Vagina (tissue), 2 donors: ENCODE measurements at regions not wholly inside any gene's neighbourhood (a gene's known extent, or its start where the extent isn't known, plus 50 kb on each side); places are given as distances from the start of the nearest gene placed in this dataset.

Source experiments
- DNase-seq, 2 donors: peaks; one replicate each; pipeline ENCODE4 v3.0.0-alpha.2; 2017; ENCODE audit errors: extremely low spot score in 2 of 2
- H3K27ac ChIP-seq: fragments of 200-600 bp; sonication (generic); one replicate; pipeline ENCODE4 v1.5.1; 2019
- H3K27me3 ChIP-seq: fragments of 200-600 bp; sonication (generic); one replicate; pipeline ENCODE4 v1.5.1; 2019
- H3K36me3 ChIP-seq, 2 donors: fragments of 200-600 bp; sonication (generic); one replicate each; pipeline ENCODE4 v1.5.1; 2017 to 2019
- H3K4me1 ChIP-seq: fragments of 200-600 bp; sonication (generic); one replicate; pipeline ENCODE4 v1.5.1; 2019
- H3K4me3 ChIP-seq, 2 donors: fragments of 200-600 bp; sonication (generic); 1 replicate in 1 of 2; 2 replicates in 1 of 2; pipeline ENCODE4 v1.5.1; 2016 to 2019
- H3K9me3 ChIP-seq: fragments of 200-600 bp; sonication (generic); one replicate; pipeline ENCODE4 v1.5.1; 2019
- POLR2A ChIP-seq, 2 donors: fragments of 450-650 bp; IDR thresholded peaks; one replicate each; pipeline ENCODE4 v1.6.1; 2017; ENCODE audit warnings: antibody characterized with exemption in 2 of 2, mild to moderate bottlenecking in 2 of 2, moderate library complexity in 2 of 2
- POLR2AphosphoS5 ChIP-seq, 2 donors: sonication (generic); formaldehyde crosslinking; IDR thresholded peaks; one replicate each; pipeline ENCODE4 v1.9.0; 2017; ENCODE audit warnings: antibody characterized with exemption in 2 of 2, mild to moderate bottlenecking in 2 of 2, low read depth in 1 of 2; ENCODE audit not compliant: insufficient read depth in 1 of 2
- intact Hi-C: fragments of 100-400 bp; cut with DNase I; formaldehyde crosslinking; loops from one replicate; pipeline ENCODE4 v1.15.1; 2023
- TF ChIP-seq, protein P1 (sequence below), 3 experiments: fragments of 450-650 bp in 2 of 3; fragments of 200-600 bp in 1 of 3; sonication (generic) in 1 of 3; IDR thresholded peaks; one replicate each; pipeline ENCODE4 v1.5.1; 2017 to 2019; ENCODE audit warnings: antibody characterized with exemption in 3 of 3, mild to moderate bottlenecking in 2 of 3, moderate library complexity in 2 of 3

DNA sequence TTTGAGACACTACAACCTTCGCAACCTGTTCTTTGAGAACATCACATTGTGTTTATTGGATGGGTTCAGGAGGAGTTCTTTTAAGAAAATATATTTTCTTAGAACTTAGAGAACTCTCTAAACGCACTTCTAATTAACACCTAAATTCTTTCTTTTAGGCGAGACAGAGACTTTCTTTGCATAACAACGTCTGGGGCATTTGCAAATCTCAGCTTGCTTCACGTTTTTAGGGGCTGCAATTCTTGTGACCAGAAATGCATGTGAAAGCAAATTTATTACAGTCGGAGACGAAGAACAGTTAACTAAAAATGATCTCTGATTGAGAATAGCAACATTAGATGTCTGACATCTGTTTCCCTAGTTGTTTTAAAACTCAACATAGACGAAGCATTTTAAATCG is 568.3 kb upstream of the ZNF717 start:
- intact Hi-C loops: no loop called here
- Histone ChIP-seq H3K4me3 (no peak overlapping the region), H3K4me1 (no peaks in the 10 kb centered on the region), H3K9me3 (no peaks in the 10 kb centered on the region), H3K27ac (no peak overlapping the region), H3K36me3 (no peaks in the 10 kb centered on the region), H3K27me3 (no peaks in the 10 kb centered on the region)
- TF ChIP-seq POLR2AphosphoS5 (IDR thresholded peaks at IDR 0.05; ENCODE audit: insufficient read depth in 1 of 2, low read depth in 1 of 2): no peak
- TF ChIP-seq, protein P1, sequence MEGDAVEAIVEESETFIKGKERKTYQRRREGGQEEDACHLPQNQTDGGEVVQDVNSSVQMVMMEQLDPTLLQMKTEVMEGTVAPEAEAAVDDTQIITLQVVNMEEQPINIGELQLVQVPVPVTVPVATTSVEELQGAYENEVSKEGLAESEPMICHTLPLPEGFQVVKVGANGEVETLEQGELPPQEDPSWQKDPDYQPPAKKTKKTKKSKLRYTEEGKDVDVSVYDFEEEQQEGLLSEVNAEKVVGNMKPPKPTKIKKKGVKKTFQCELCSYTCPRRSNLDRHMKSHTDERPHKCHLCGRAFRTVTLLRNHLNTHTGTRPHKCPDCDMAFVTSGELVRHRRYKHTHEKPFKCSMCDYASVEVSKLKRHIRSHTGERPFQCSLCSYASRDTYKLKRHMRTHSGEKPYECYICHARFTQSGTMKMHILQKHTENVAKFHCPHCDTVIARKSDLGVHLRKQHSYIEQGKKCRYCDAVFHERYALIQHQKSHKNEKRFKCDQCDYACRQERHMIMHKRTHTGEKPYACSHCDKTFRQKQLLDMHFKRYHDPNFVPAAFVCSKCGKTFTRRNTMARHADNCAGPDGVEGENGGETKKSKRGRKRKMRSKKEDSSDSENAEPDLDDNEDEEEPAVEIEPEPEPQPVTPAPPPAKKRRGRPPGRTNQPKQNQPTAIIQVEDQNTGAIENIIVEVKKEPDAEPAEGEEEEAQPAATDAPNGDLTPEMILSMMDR (IDR thresholded peaks at IDR 0.05): no peak
- TF ChIP-seq POLR2A (IDR thresholded peaks at IDR 0.05): no peak
- DNase-seq: no peak

DNA sequence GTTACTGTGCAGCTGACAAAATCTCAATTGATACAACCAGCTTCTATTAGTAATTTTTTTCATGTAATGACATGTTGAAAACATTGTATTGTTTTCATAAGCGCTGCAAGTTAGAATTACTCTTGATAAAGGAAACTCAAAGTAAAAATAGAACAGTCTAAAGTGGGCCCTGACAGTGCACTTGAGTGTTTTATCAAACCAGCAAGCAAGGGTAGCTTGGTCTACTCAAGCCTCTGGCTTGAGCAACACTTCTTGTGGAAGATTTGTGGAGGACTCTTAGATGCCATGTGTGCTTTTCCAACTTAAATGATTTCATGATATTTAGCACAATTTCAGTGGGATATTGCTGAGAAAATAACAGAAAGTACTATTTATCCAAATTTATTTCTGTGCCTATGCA is 575.7 kb upstream of the ZNF717 start:
- no peak overlapping the region for H3K4me3 ChIP-seq
- TF ChIP-seq POLR2A (IDR thresholded peaks at IDR 0.05) (no peak), POLR2AphosphoS5 (IDR thresholded peaks at IDR 0.05; ENCODE audit: insufficient read depth in 1 of 2, low read depth in 1 of 2) (no peak)
- TF ChIP-seq, protein P1 (IDR thresholded peaks at IDR 0.05): no peak
- no peaks in the 10 kb centered on the region for H3K4me1 ChIP-seq
- H3K27ac ChIP-seq: no peak overlapping the region
- no peak for DNase-seq
- intact Hi-C loops: no loop called here
- H3K27me3 ChIP-seq: no peaks in the 10 kb centered on the region
- no peaks in the 10 kb centered on the region for H3K36me3 ChIP-seq
- no peaks in the 10 kb centered on the region for H3K9me3 ChIP-seq

DNA sequence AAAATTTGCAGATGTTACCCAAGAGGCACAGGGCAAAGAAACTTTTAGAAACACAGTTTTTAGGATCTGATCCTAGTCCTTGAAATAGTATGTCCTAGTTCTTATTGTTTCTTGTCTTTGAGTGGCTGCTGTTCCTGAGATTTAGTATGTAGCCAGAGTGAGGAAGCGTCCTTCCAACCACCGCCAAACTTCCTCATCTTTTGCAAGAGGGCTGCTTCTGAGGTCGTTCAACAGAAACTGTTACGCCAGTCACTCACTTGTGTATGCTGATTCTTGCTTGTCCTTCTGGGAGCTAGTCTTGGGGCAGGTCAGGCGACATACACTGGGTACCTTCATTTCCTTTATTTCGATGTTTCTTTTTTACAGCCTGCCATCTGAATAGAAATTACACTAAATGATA is 577.3 kb upstream of the ZNF717 start:
- H3K27me3 ChIP-seq: no peaks in the 10 kb centered on the region
- H3K4me1 ChIP-seq: no peaks in the 10 kb centered on the region
- no peaks in the 10 kb centered on the region for H3K36me3 ChIP-seq
- no peak overlapping the region for H3K4me3 ChIP-seq
- no peak for TF ChIP-seq POLR2AphosphoS5 (IDR thresholded peaks at IDR 0.05; ENCODE audit: insufficient read depth in 1 of 2, low read depth in 1 of 2)
- TF ChIP-seq, protein P1 (IDR thresholded peaks at IDR 0.05): no peak
- TF ChIP-seq POLR2A (IDR thresholded peaks at IDR 0.05): no peak
- DNase-seq: no peak
- H3K27ac ChIP-seq: no peak overlapping the region
- H3K9me3 ChIP-seq: no peaks in the 10 kb centered on the region
- intact Hi-C loops: no loop called here

DNA sequence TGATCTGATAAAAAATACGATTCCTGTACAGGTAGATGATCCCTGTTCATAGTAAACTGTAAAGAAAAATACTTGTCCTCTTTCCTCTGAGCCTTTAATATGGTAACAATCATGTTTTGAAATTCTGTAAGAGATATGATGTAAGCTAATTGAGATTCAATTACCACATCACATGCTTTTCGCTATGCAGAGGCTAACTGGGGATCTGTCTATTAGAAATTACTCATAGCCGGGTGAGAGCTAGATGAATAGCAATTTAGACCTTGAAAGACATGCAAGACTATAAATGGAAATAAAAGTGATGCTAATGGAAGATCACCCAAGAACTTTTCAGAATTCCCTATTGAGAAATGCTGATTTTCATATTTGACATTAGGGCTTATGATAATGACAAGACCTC is 579.9 kb upstream of the ZNF717 start:
- Histone ChIP-seq H3K36me3 (no peaks in the 10 kb centered on the region), H3K27ac (no peak overlapping the region), H3K4me1 (no peaks in the 10 kb centered on the region), H3K9me3 (no peaks in the 10 kb centered on the region), H3K4me3 (no peak overlapping the region), H3K27me3 (no peaks in the 10 kb centered on the region)
- DNase-seq: no peak
- intact Hi-C loops: no loop called here
- no peak for TF ChIP-seq POLR2A (IDR thresholded peaks at IDR 0.05)

DNA sequence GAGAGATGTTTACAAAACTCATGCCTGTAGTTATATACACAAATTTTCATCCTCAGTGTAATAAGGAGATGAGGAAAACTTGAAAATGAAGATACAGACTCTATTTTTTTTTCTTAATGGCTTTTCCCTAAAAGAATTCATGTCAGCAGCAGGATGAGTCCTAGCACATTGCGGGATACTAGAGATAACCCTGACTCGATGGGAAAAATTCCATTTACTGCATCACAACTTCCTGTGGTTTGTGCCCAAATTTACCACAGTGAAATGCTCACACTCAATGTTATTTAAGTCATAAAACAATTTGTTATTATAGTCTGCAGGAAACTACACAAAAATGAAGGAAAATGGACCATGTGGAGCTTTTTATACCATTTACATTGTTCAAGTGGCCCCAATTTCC is 581.9 kb upstream of the ZNF717 start:
- H3K27ac ChIP-seq: no peak overlapping the region
- intact Hi-C loops: no loop called here
- TF ChIP-seq POLR2AphosphoS5 (IDR thresholded peaks at IDR 0.05; ENCODE audit: insufficient read depth in 1 of 2, low read depth in 1 of 2): no peak
- TF ChIP-seq POLR2A (IDR thresholded peaks at IDR 0.05): no peak
- H3K4me3 ChIP-seq: no peak overlapping the region
- H3K4me1 ChIP-seq: no peaks in the 10 kb centered on the region
- H3K36me3 ChIP-seq: no peaks in the 10 kb centered on the region
- no peaks in the 10 kb centered on the region for H3K27me3 ChIP-seq
- H3K9me3 ChIP-seq: no peaks in the 10 kb centered on the region
- no peak for DNase-seq

DNA sequence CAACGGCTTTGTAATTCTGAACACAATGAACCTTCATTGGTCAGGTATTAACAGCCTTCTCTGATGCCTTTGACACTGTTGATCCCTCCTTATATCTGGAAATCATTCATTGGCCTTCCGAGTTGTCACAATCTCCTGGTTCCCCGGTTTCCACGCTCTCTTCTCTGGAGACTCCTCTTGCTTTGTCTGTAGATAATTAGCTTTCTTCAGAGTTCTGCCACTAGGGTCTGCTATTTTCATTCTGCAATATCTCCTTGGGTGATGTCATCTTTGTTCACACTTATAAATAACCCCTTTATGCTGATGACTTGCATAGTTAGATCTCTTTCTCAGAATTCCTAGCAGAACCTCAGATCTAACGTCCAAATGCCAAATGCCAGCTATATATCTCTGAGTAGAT is 583.8 kb upstream of the ZNF717 start:
- no peaks in the 10 kb centered on the region for H3K27me3 ChIP-seq
- DNase-seq: no peak
- intact Hi-C loops: no loop called here
- H3K4me3 ChIP-seq: no peak overlapping the region
- no peaks in the 10 kb centered on the region for H3K9me3 ChIP-seq
- no peaks in the 10 kb centered on the region for H3K4me1 ChIP-seq
- no peak overlapping the region for H3K27ac ChIP-seq
- TF ChIP-seq POLR2A (IDR thresholded peaks at IDR 0.05) (no peak), POLR2AphosphoS5 (IDR thresholded peaks at IDR 0.05; ENCODE audit: insufficient read depth in 1 of 2, low read depth in 1 of 2) (no peak)
- TF ChIP-seq, protein P1 (IDR thresholded peaks at IDR 0.05): no peak
- H3K36me3 ChIP-seq: no peaks in the 10 kb centered on the region
